ENCODE measurements at regions not wholly inside any gene's neighbourhood (a gene's known extent, or its start where the extent isn't known, plus 50 kb on each side); places are given as distances from the start of the nearest gene placed in this dataset.
"Not testable (repeated sequence)": the region's sequence is repeated elsewhere in the genome, so short reads cannot be mapped to it uniquely, and the experiment has no call there.

- DNase-seq = no peak
Observed at GRCh38 chr18:67815280-67815679, 298.8 kb upstream of the DSEL start.

- DNase-seq = no peak
Observed at GRCh38 chr18:67813380-67814028, 297.0 kb upstream of the DSEL start.

- no peak for DNase-seq
Observed at GRCh38 chr18:67805261-67805660, 288.7 kb upstream of the DSEL start.

GRCh38 chr18:67794521-67794920, 278.0 kb upstream of the DSEL start:
- DNase-seq = no peak

GRCh38 chr18:67790527-67790926, 274.0 kb upstream of the DSEL start:
- DNase-seq = no peak

GRCh38 chr18:67789165-67789545, 272.6 kb upstream of the DSEL start:
- DNase-seq = no peak

- no peak for DNase-seq
Observed at GRCh38 chr18:67788310-67789164, 272.0 kb upstream of the DSEL start.

- DNase-seq = no peak
Observed at GRCh38 chr18:67783196-67783946, 266.9 kb upstream of the DSEL start.

GRCh38 chr18:67778016-67778415, 261.5 kb upstream of the DSEL start:
- no peak for DNase-seq

- no peak for DNase-seq
Observed at GRCh38 chr18:67776929-67777328, 260.4 kb upstream of the DSEL start.

- DNase-seq = no peak
Observed at GRCh38 chr18:67771271-67771670, 254.8 kb upstream of the DSEL start.

GRCh38 chr18:67770520-67770919, 254.0 kb upstream of the DSEL start:
- no peak for DNase-seq

- no peak for DNase-seq
Observed at GRCh38 chr18:67766930-67767329, 250.4 kb upstream of the DSEL start.

GRCh38 chr18:67752211-67752610, 235.7 kb upstream of the DSEL start:
- not testable (repeated sequence) for DNase-seq

- DNase-seq = no peak
Observed at GRCh38 chr18:67742954-67743353, 226.4 kb upstream of the DSEL start.

GRCh38 chr18:67742525-67742924, 226.0 kb upstream of the DSEL start:
- DNase-seq = no peak

GRCh38 chr18:67735506-67735905, 219.0 kb upstream of the DSEL start:
- no peak for DNase-seq

GRCh38 chr18:67733088-67733487, 216.6 kb upstream of the DSEL start:
- no peak for DNase-seq

GRCh38 chr18:67731851-67732250, 215.3 kb upstream of the DSEL start:
- no peak for DNase-seq

- no peak for DNase-seq
Observed at GRCh38 chr18:67730886-67731285, 214.4 kb upstream of the DSEL start.

GRCh38 chr18:67728364-67728763, 211.8 kb upstream of the DSEL start:
- DNase-seq = no peak

- no peak for DNase-seq
Observed at GRCh38 chr18:67726882-67727281, 210.4 kb upstream of the DSEL start.

- no peak for DNase-seq
Observed at GRCh38 chr18:67717800-67718199, 201.3 kb upstream of the DSEL start.

GRCh38 chr18:67715567-67715966, 199.0 kb upstream of the DSEL start:
- DNase-seq = no peak
